HEK293 (cell line): ENCODE measurements at regions not wholly inside any gene's neighbourhood (a gene's known extent, or its start where the extent isn't known, plus 50 kb on each side); places are given as distances from the start of the nearest gene placed in this dataset.

ENCODE experiments used
- CTCF ChIP-seq: fragments of 450-650 bp; formaldehyde crosslinking; IDR thresholded peaks from 2 replicates; pipeline ENCODE4 v1.5.1; 2016; ENCODE audit warnings: missing biosample characterization, missing genetic modification characterization
- GLIS1 ChIP-seq: fragments of 450-650 bp; formaldehyde crosslinking; IDR thresholded peaks from 2 replicates; pipeline ENCODE4 v1.5.1; 2016; ENCODE audit warnings: missing biosample characterization, missing genetic modification characterization
- MYNN ChIP-seq: fragments of 450-650 bp; formaldehyde crosslinking; IDR thresholded peaks from 2 replicates; pipeline ENCODE4 v1.5.1; 2016; ENCODE audit warnings: missing biosample characterization, missing genetic modification characterization, borderline replicate concordance
- REST ChIP-seq: fragments of 450-650 bp; formaldehyde crosslinking; IDR thresholded peaks from 2 replicates; pipeline ENCODE4 v1.5.1; 2016; ENCODE audit warnings: missing biosample characterization, missing genetic modification characterization
- TCF7L2 ChIP-seq: IDR thresholded peaks from 2 replicates; pipeline ENCODE4 v1.6.1; 2011; ENCODE audit warnings: low read depth, mild to moderate bottlenecking, inconsistent platforms, low read length, moderate library complexity, borderline replicate concordance
- ZNF114 ChIP-seq: fragments of 450-650 bp; formaldehyde crosslinking; IDR thresholded peaks from 2 replicates; pipeline ENCODE4 v1.5.0; 2017; ENCODE audit warnings: missing biosample characterization, missing genetic modification characterization
- ZNF214 ChIP-seq: fragments of 450-650 bp; formaldehyde crosslinking; IDR thresholded peaks from 2 replicates; pipeline ENCODE4 v1.5.1; 2017; ENCODE audit warnings: missing biosample characterization, mild to moderate bottlenecking, missing genetic modification characterization, borderline replicate concordance
- ZNF221 ChIP-seq: fragments of 450-650 bp; formaldehyde crosslinking; IDR thresholded peaks from 2 replicates; pipeline ENCODE4 v1.5.1; 2017; ENCODE audit warnings: missing biosample characterization, missing genetic modification characterization, borderline replicate concordance
- ZNF223 ChIP-seq: fragments of 450-650 bp; formaldehyde crosslinking; IDR thresholded peaks from 2 replicates; pipeline ENCODE4 v1.5.1; 2016; ENCODE audit warnings: missing biosample characterization, missing genetic modification characterization
- ZNF274 ChIP-seq, 2 experiments: fragments of 200-500 bp in 1 of 2; fragments of 450-650 bp in 1 of 2; sonication (Bioruptor generic) in 1 of 2; formaldehyde crosslinking in 1 of 2; IDR thresholded peaks; 2 replicates each; pipeline versions ENCODE4 v1.5.1 to v1.6.1; 2014 to 2016; ENCODE audit warnings: borderline replicate concordance in 1 of 2, inconsistent platforms in 1 of 2, low read length in 1 of 2, missing biosample characterization in 1 of 2, missing genetic modification characterization in 1 of 2
- ZNF404 ChIP-seq: fragments of 450-650 bp; formaldehyde crosslinking; IDR thresholded peaks from 2 replicates; pipeline ENCODE4 v1.5.1; 2017; ENCODE audit warnings: missing biosample characterization, missing genetic modification characterization
- ZNF510 ChIP-seq: fragments of 450-650 bp; formaldehyde crosslinking; IDR thresholded peaks from 2 replicates; pipeline ENCODE4 v1.5.1; 2018; ENCODE audit warnings: mild to moderate bottlenecking, missing genetic modification characterization, missing biosample characterization; ENCODE audit not compliant: insufficient replicate concordance
- ZNF707 ChIP-seq: fragments of 450-650 bp; formaldehyde crosslinking; IDR thresholded peaks from 2 replicates; pipeline ENCODE4 v1.5.1; 2016; ENCODE audit warnings: missing biosample characterization, missing genetic modification characterization

GRCh38 chr11:119957951-119958350 lies 180.0 kb downstream of the TRIM29 start:
- TF ChIP-seq ZNF274 (IDR thresholded peaks at IDR 0.05; ENCODE audit: low read length): no peak
- no peak for TF ChIP-seq ZNF274 (tag by site-specific recombination; IDR thresholded peaks at IDR 0.05; ENCODE audit: borderline replicate concordance)
- TF ChIP-seq CTCF (tag by site-specific recombination): no peak
- no peak for TF ChIP-seq ZNF404
- TF ChIP-seq ZNF214 (tag by site-specific recombination): no peak
- no peak for TF ChIP-seq REST (tag by site-specific recombination)
- no peak for TF ChIP-seq ZNF223 (tag by site-specific recombination)
- no peak for TF ChIP-seq ZNF707
- no peak for TF ChIP-seq ZNF221 (tag by site-specific recombination)
- no peak for TF ChIP-seq GLIS1
- TF ChIP-seq MYNN (tag by site-specific recombination): no peak
- TF ChIP-seq ZNF510 (tag by site-specific recombination): no peak
- TF ChIP-seq TCF7L2: no peak
- no peak for TF ChIP-seq ZNF114 (tag by site-specific recombination)
